ENCODE measurements at regions not wholly inside any gene's neighbourhood (a gene's known extent, or its start where the extent isn't known, plus 50 kb on each side); places are given as distances from the start of the nearest gene placed in this dataset.

DNA sequence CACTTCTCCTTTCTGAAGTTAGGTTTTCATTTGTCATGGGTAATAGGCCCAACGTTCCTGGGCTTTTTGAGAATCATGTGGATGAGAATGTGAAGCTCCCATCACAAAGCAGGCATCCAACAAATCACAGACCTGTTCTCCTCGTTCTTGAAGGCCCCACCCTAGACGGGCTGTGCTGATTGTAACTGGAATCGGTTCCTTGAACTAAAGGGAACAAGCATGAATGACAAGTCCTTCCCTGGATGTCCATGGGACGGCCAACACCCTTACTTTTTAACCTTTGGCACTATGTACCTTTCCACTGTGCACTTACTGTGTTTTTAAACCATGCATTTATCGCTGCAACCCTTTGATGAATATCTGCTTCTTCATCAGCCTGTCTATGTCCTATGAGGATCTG lies 438.2 kb downstream of the CD83 start:
- TF ChIP-seq, protein P1, sequence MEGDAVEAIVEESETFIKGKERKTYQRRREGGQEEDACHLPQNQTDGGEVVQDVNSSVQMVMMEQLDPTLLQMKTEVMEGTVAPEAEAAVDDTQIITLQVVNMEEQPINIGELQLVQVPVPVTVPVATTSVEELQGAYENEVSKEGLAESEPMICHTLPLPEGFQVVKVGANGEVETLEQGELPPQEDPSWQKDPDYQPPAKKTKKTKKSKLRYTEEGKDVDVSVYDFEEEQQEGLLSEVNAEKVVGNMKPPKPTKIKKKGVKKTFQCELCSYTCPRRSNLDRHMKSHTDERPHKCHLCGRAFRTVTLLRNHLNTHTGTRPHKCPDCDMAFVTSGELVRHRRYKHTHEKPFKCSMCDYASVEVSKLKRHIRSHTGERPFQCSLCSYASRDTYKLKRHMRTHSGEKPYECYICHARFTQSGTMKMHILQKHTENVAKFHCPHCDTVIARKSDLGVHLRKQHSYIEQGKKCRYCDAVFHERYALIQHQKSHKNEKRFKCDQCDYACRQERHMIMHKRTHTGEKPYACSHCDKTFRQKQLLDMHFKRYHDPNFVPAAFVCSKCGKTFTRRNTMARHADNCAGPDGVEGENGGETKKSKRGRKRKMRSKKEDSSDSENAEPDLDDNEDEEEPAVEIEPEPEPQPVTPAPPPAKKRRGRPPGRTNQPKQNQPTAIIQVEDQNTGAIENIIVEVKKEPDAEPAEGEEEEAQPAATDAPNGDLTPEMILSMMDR (conservative IDR thresholded peaks at IDR 0.05; ENCODE audit: low read length), result no peak
- TF ChIP-seq EZH2phosphoT487 (IDR thresholded peaks at IDR 0.05; ENCODE audit: borderline replicate concordance, low read depth, low read length), result no peak
